Mesenchymal stem cell (in vitro differentiated cells and primary cell): ENCODE measurements at regions not wholly inside any gene's neighbourhood (a gene's known extent, or its start where the extent isn't known, plus 50 kb on each side); places are given as distances from the start of the nearest gene placed in this dataset.

Experiments
- DNase-seq: peaks from one replicate; pipeline ENCODE4 v3.0.0-alpha.2; 2013
- H2AFZ ChIP-seq: one replicate; pipeline ENCODE4 v1.6.1; 2013; ENCODE audit warnings: low read depth, mild to moderate bottlenecking, control low read depth, inconsistent platforms, low read length, moderate library complexity
- H2AK5ac ChIP-seq: 2 replicates; pipeline ENCODE4 v1.6.1; 2013; ENCODE audit warnings: low read length, moderate library complexity, mild to moderate bottlenecking, inconsistent platforms; ENCODE audit not compliant: severe bottlenecking
- H2BK120ac ChIP-seq: one replicate; pipeline ENCODE4 v1.6.1; 2013; ENCODE audit warnings: low read depth, mild to moderate bottlenecking, inconsistent platforms, low read length, moderate library complexity
- H2BK12ac ChIP-seq, 2 experiments: one replicate each; pipeline ENCODE4 v1.6.1; 2013; ENCODE audit warnings: inconsistent platforms in 2 of 2, low read length in 2 of 2, mild to moderate bottlenecking in 2 of 2, moderate library complexity in 2 of 2, control low read depth in 1 of 2
- H2BK15ac ChIP-seq: one replicate; pipeline ENCODE4 v1.6.1; 2013; ENCODE audit warnings: mild to moderate bottlenecking, low read depth, inconsistent platforms; ENCODE audit not compliant: poor library complexity, severe bottlenecking
- H2BK5ac ChIP-seq: 2 replicates; pipeline ENCODE4 v1.6.1; 2013; ENCODE audit warnings: low read depth, mild to moderate bottlenecking, low read length, control low read depth, inconsistent platforms; ENCODE audit not compliant: poor library complexity, severe bottlenecking
- H3K14ac ChIP-seq, 2 experiments: one replicate each; pipeline ENCODE4 v1.6.1; 2013; ENCODE audit warnings: inconsistent platforms in 2 of 2, low read length in 2 of 2, control low read depth in 1 of 2, mild to moderate bottlenecking in 1 of 2, moderate library complexity in 1 of 2
- H3K18ac ChIP-seq, 2 experiments: one replicate each; pipeline ENCODE4 v1.6.1; 2013; ENCODE audit warnings: inconsistent platforms in 2 of 2, low read length in 2 of 2, control low read depth in 1 of 2, low read depth in 1 of 2, mild to moderate bottlenecking in 1 of 2
- H3K23ac ChIP-seq, 2 experiments: one replicate each; pipeline ENCODE4 v1.6.1; 2013; ENCODE audit warnings: inconsistent platforms in 2 of 2, low read length in 2 of 2, mild to moderate bottlenecking in 2 of 2, moderate library complexity in 2 of 2, control low read depth in 1 of 2
- H3K27ac ChIP-seq: 2 replicates; pipeline ENCODE4 v1.5.1; 2013; ENCODE audit warnings: mild to moderate bottlenecking, moderate library complexity, low read length, control low read depth, inconsistent platforms; ENCODE audit not compliant: poor library complexity, severe bottlenecking
- H3K27me3 ChIP-seq, 2 experiments: 2 replicates each; pipeline versions ENCODE4 v1.6.1 to v1.7.0; 2013; ENCODE audit warnings: low read length in 2 of 2, mild to moderate bottlenecking in 2 of 2, moderate library complexity in 2 of 2, control low read depth in 1 of 2, inconsistent platforms in 1 of 2; ENCODE audit not compliant: control insufficient read depth in 1 of 2, insufficient read depth in 1 of 2
- H3K36me3 ChIP-seq, 2 experiments: 2 replicates each; pipeline versions ENCODE4 v1.6.1 to v1.7.0; 2013; ENCODE audit warnings: low read length in 2 of 2, control low read depth in 1 of 2, inconsistent platforms in 1 of 2, low read depth in 1 of 2, mild to moderate bottlenecking in 1 of 2; ENCODE audit not compliant: insufficient read depth in 2 of 2, control insufficient read depth in 1 of 2
- H3K4ac ChIP-seq, 2 experiments: one replicate each; pipeline ENCODE4 v1.6.1; 2013; ENCODE audit warnings: inconsistent platforms in 2 of 2, low read length in 2 of 2, mild to moderate bottlenecking in 2 of 2, moderate library complexity in 2 of 2, control low read depth in 1 of 2, low read depth in 1 of 2
- H3K4me1 ChIP-seq: 2 replicates; pipeline ENCODE4 v1.6.1; 2013; ENCODE audit warnings: low read depth, low read length, control low read depth; ENCODE audit not compliant: control insufficient read depth, insufficient read depth
- H3K4me2 ChIP-seq: 2 replicates; pipeline ENCODE4 v1.6.1; 2013; ENCODE audit warnings: low read length, mild to moderate bottlenecking, inconsistent platforms; ENCODE audit not compliant: poor library complexity, severe bottlenecking
- H3K4me3 ChIP-seq, 2 experiments: 2 replicates each; pipeline versions ENCODE4 v1.5.1 to v1.7.0; 2013; ENCODE audit warnings: low read length in 2 of 2, mild to moderate bottlenecking in 2 of 2, control low read depth in 1 of 2, low read depth in 1 of 2; ENCODE audit not compliant: insufficient read depth in 1 of 2
- H3K79me1 ChIP-seq: replicated peaks from 2 replicates; pipeline ENCODE4 v1.6.1; 2013; ENCODE audit warnings: mild to moderate bottlenecking, control low read depth, low read length, inconsistent platforms; ENCODE audit not compliant: poor library complexity, severe bottlenecking
- H3K9ac ChIP-seq: 2 replicates; pipeline ENCODE4 v1.7.0; 2013; ENCODE audit warnings: mild to moderate bottlenecking, low read length, moderate library complexity
- H3K9me3 ChIP-seq: 2 replicates; pipeline ENCODE4 v1.7.0; 2013; ENCODE audit warnings: mild to moderate bottlenecking, low read length; ENCODE audit not compliant: control insufficient read depth
- H4K8ac ChIP-seq: one replicate; pipeline ENCODE4 v1.6.1; 2013; ENCODE audit warnings: inconsistent platforms, mild to moderate bottlenecking, low read length, moderate library complexity
- H4K91ac ChIP-seq: one replicate; pipeline ENCODE4 v1.6.1; 2013; ENCODE audit warnings: mild to moderate bottlenecking, low read length, inconsistent platforms
- WGBS: methylation state at CpG from one replicate; pipeline ENCODE4 v1.1.7; 2013; ENCODE audit warnings: mixed read lengths; 5-methylcytosine and 5-hydroxymethylcytosine counted together

GRCh38 chr15:25943831-25944230 lies 80.7 kb upstream of the ATP10A start:
- Histone ChIP-seq H3K4me3 (no peak overlapping the region), H3K9ac (no peak overlapping the region), H4K8ac (no peak overlapping the region), H3K14ac (no peak overlapping the region), H2BK120ac (no peak overlapping the region), H2BK12ac (no peak overlapping the region), H3K4me2 (no peak overlapping the region), H3K27me3 (peaks cover 0 to 3% of the 10 kb centered on the region in 2 experiments), H3K36me3 (no peaks in the 10 kb centered on the region), H4K91ac (no peak overlapping the region), H3K27ac (no peak overlapping the region), H3K4ac (no peak overlapping the region), H2AK5ac (no peak overlapping the region), H3K9me3 (no peaks in the 10 kb centered on the region), H3K18ac (no peak overlapping the region), H3K23ac (no peak overlapping the region), H2AFZ (no peak overlapping the region), H2BK15ac (no peak overlapping the region), H3K4me1 (peaks cover 14% of the 10 kb centered on the region), H3K79me1 (no peaks in the 10 kb centered on the region), H2BK5ac (no peak overlapping the region)
- 80% methylated on average over 9 of the region's 9 CpGs for whole genome bisulfite sequencing
- no peak for DNase-seq

GRCh38 chr15:25939122-25939521 lies 76.0 kb upstream of the ATP10A start:
- H3K23ac ChIP-seq, result no peak overlapping the region
- H3K9ac ChIP-seq, result no peak overlapping the region
- H3K27ac ChIP-seq, result peak overlapping the region; percentile 63
- DNase-seq, result no peak
- no peaks in the 10 kb centered on the region for H3K9me3 ChIP-seq
- H4K8ac ChIP-seq, result no peak overlapping the region
- no peaks in the 10 kb centered on the region for H3K79me1 ChIP-seq
- 69% methylated on average over 4 of the region's 4 CpGs for WGBS
- H4K91ac ChIP-seq, result no peak overlapping the region
- no peak overlapping the region for H2BK15ac ChIP-seq
- H3K36me3 ChIP-seq, result no peaks in the 10 kb centered on the region
- no peak overlapping the region for H3K4ac ChIP-seq
- no peak overlapping the region for H2BK5ac ChIP-seq
- peaks cover 0 to 6% of the 10 kb centered on the region in 2 experiments for H3K27me3 ChIP-seq
- peaks cover 15% of the 10 kb centered on the region for H3K4me1 ChIP-seq
- H3K4me2 ChIP-seq, result no peak overlapping the region
- no peak overlapping the region for H3K4me3 ChIP-seq
- no peak overlapping the region for H3K18ac ChIP-seq
- H3K14ac ChIP-seq, result no peak overlapping the region
- no peak overlapping the region for H2BK12ac ChIP-seq
- H2AFZ ChIP-seq, result no peak overlapping the region
- H2AK5ac ChIP-seq, result peak overlapping the region; percentile 63
- no peak overlapping the region for H2BK120ac ChIP-seq

GRCh38 chr15:25937796-25938195 lies 74.7 kb upstream of the ATP10A start:
- no peak overlapping the region for H4K91ac ChIP-seq
- no peak overlapping the region for H2AK5ac ChIP-seq
- no peak overlapping the region for H4K8ac ChIP-seq
- no peak for DNase-seq
- no peak overlapping the region for H3K14ac ChIP-seq
- peaks cover 20% of the 10 kb centered on the region for H3K4me1 ChIP-seq
- no peaks in the 10 kb centered on the region for H3K9me3 ChIP-seq
- no peak overlapping the region for H2AFZ ChIP-seq
- H3K4ac ChIP-seq, result no peak overlapping the region
- H3K36me3 ChIP-seq, result no peaks in the 10 kb centered on the region
- no peak overlapping the region for H3K4me3 ChIP-seq
- H2BK120ac ChIP-seq, result no peak overlapping the region
- H2BK15ac ChIP-seq, result no peak overlapping the region
- H3K27me3 ChIP-seq, result peaks cover 0 to 3% of the 10 kb centered on the region in 2 experiments
- no peak overlapping the region for H2BK5ac ChIP-seq
- H3K27ac ChIP-seq, result no peak overlapping the region
- H3K4me2 ChIP-seq, result no peak overlapping the region
- no peak overlapping the region for H3K9ac ChIP-seq
- H3K79me1 ChIP-seq, result no peaks in the 10 kb centered on the region
- no peak overlapping the region for H3K18ac ChIP-seq
- H2BK12ac ChIP-seq, result no peak overlapping the region
- H3K23ac ChIP-seq, result no peak overlapping the region

- Histone ChIP-seq H3K27me3 (peaks cover 0 to 3% of the 10 kb centered on the region in 2 experiments), H2BK120ac (no peak overlapping the region), H3K4me1 (peaks cover 20% of the 10 kb centered on the region), H3K14ac (no peak overlapping the region), H3K9me3 (no peaks in the 10 kb centered on the region), H2BK15ac (no peak overlapping the region), H2AK5ac (no peak overlapping the region), H3K27ac (no peak overlapping the region), H3K36me3 (no peaks in the 10 kb centered on the region), H4K8ac (no peak overlapping the region), H2AFZ (no peak overlapping the region), H3K4me3 (no peak overlapping the region), H3K4ac (no peak overlapping the region), H3K79me1 (no peaks in the 10 kb centered on the region), H4K91ac (no peak overlapping the region), H2BK12ac (no peak overlapping the region), H3K9ac (no peak overlapping the region), H3K4me2 (no peak overlapping the region), H3K18ac (no peak overlapping the region), H3K23ac (no peak overlapping the region), H2BK5ac (no peak overlapping the region)
- WGBS, result 80% methylated on average over 7 of the region's 7 CpGs
- no peak for DNase-seq
Measured at GRCh38 chr15:25936004-25936403, 72.9 kb upstream of the ATP10A start.
